ENCODE measurements at regions not wholly inside any gene's neighbourhood (a gene's known extent, or its start where the extent isn't known, plus 50 kb on each side); places are given as distances from the start of the nearest gene placed in this dataset.
"Not testable (repeated sequence)": the region's sequence is repeated elsewhere in the genome, so short reads cannot be mapped to it uniquely, and the experiment has no call there.

- no peak for DNase-seq
Measured at GRCh38 chr12:3371018-3371417, 120.0 kb upstream of the PRMT8 start.

- DNase-seq = no peak
Measured at GRCh38 chr12:3375326-3375725, 115.7 kb upstream of the PRMT8 start.

- no peak for DNase-seq
Measured at GRCh38 chr12:3376779-3377455, 114.1 kb upstream of the PRMT8 start.

GRCh38 chr12:3378655-3379054 is 112.3 kb upstream of the PRMT8 start:
- DNase-seq = no peak

- DNase-seq = no peak
Measured at GRCh38 chr12:3379079-3379478, 111.9 kb upstream of the PRMT8 start.

- DNase-seq = no peak
Measured at GRCh38 chr12:3380200-3381043, 110.6 kb upstream of the PRMT8 start.

- DNase-seq = no peak
Measured at GRCh38 chr12:3381059-3382047, 109.7 kb upstream of the PRMT8 start.

- DNase-seq = no peak
Measured at GRCh38 chr12:3389986-3390385, 101.0 kb upstream of the PRMT8 start.

GRCh38 chr12:3397596-3397995 is 93.4 kb upstream of the PRMT8 start:
- not testable (repeated sequence) for DNase-seq

- no peak for DNase-seq
Measured at GRCh38 chr12:3398196-3398789, 92.7 kb upstream of the PRMT8 start.

GRCh38 chr12:3405821-3406220 is 85.2 kb upstream of the PRMT8 start:
- no peak for DNase-seq

- DNase-seq = no peak
Measured at GRCh38 chr12:3407723-3408122, 83.3 kb upstream of the PRMT8 start.

- no peak for DNase-seq
Measured at GRCh38 chr12:3409662-3410061, 81.3 kb upstream of the PRMT8 start.

GRCh38 chr12:3416159-3416558 is 74.8 kb upstream of the PRMT8 start:
- DNase-seq = no peak

GRCh38 chr12:3416670-3417069 is 74.3 kb upstream of the PRMT8 start:
- no peak for DNase-seq

- no peak for DNase-seq
Measured at GRCh38 chr12:3417113-3417512, 73.9 kb upstream of the PRMT8 start.

GRCh38 chr12:3417937-3418462 is 73.0 kb upstream of the PRMT8 start:
- DNase-seq = no peak

- DNase-seq = no peak
Measured at GRCh38 chr12:3418609-3419390, 72.2 kb upstream of the PRMT8 start.

GRCh38 chr12:3419558-3419957 is 71.4 kb upstream of the PRMT8 start:
- no peak for DNase-seq

GRCh38 chr12:3420693-3421092 is 70.3 kb upstream of the PRMT8 start:
- DNase-seq = no peak

GRCh38 chr12:3421191-3421978 is 69.6 kb upstream of the PRMT8 start:
- DNase-seq = no peak

Data from activated CD4-positive, alpha-beta T cell treated with anti-CD3 and anti-CD28 coated beads, Interleukin-10, Interleukin-2, amounts not matched to agents 100 ng/mL and 50 ng/mL, durations not matched to agents 16 hours and 8 hours (primary cell).